NCI-H2171 (cell line): ENCODE measurements at regions not wholly inside any gene's neighbourhood (a gene's known extent, or its start where the extent isn't known, plus 50 kb on each side); places are given as distances from the start of the nearest gene placed in this dataset.

Experiments
- DNase-seq: peaks from one replicate; lab custom pipeline; 2025; lab: John Stamatoyannopoulos, UW

DNA sequence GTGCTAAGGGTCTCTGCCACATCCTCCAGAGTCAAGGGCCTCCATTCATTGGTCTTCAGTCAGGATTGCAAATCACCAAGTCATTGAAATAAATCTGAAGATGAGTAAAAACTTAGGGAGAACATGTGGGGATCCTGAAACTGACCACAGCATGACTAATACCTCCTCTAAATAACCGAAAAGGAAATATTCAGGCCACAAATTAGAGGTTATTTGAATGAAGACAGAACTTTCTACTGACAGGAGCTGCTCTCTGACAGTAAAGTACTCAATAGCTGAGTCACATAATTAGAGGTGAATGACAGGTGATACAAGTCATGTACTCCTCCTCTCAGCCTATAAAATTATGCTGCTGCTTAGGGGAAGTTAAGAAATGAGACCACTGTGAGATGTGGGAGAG, 240.2 kb upstream of the F9 start:
- no peak for DNase-seq

GRCh38 chrX:139287155-139287924, 243.2 kb upstream of the F9 start:
- no peak for DNase-seq

DNA sequence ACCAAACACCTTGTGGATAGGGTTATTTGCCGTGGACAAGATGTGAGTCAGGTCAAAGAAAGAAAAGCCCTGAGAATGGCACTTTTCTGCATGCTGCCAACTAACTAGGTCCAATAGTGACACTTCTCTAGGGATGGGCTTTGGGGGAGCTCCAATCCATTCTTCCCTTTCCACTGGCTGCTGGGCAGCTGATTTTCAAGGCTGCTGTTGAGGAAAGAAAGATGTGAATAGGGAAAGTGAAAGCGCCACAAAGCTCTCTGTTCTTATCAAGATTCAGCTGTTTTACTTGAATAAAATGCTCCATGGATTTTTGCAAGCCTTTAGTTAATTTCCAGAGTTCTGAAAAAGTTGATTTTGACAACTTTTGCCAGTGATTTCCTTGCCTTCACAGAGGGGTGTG, 244.2 kb upstream of the F9 start:
- DNase-seq = no peak

DNA sequence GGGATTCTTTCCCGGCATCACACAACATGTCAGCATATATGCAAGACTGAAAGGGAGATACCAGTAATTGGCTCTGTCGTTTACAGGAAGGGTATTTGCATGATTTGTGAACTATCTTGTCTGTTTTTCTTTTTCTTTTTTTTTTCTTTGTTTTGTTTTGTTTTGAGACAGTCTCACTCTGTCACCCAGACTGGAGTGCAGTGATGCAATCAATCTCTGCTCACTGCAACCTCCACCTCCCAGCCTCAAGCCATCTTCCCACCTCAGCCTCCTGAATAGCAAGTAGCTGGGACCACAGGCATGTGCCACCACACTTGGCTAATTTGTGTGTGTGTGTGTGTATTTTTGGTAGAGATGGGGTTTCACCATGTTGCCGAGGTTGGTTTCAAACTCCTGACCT, 262.7 kb upstream of the F9 start:
- no peak for DNase-seq

DNA sequence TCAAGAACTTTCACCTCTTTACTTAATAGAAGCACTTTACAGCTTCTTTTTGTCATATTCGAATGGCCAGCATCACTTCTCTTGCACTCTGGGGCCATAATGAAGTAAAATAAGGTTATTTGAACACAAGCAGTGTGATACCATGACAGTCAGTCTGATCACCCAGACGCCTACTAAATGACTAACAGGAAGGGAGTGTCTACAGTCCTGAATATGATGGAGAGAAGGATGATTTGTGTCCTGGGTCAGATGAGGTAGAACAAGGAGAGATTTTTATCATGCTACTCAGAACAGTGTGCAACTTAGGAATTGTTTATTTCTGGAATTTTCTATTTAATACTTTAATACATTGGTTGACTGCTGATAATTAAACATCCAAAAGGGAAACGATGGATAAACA, 284.2 kb upstream of the F9 start:
- DNase-seq = no peak

DNA sequence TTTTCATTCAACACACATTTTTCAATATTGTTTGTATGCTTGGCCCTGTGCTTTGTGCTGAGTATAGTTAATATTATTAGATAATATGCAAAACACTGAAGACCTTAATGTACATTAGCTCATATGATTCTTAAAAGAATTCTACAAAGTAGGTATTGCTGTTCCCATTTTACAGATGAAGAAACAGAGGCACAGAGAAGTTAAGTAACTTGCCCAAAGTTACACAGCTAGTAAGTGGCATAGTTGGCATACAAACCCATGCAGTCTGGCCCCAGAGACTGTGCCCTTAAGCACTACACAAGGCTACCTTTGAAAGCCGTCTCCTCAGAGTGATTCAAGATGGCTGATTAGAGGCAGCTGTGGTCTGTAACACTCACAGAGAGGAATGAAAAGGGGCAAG, 293.4 kb upstream of the F9 start:
- no peak for DNase-seq

GRCh38 chrX:139234898-139235297, 295.6 kb upstream of the F9 start:
- DNase-seq = no peak

DNA sequence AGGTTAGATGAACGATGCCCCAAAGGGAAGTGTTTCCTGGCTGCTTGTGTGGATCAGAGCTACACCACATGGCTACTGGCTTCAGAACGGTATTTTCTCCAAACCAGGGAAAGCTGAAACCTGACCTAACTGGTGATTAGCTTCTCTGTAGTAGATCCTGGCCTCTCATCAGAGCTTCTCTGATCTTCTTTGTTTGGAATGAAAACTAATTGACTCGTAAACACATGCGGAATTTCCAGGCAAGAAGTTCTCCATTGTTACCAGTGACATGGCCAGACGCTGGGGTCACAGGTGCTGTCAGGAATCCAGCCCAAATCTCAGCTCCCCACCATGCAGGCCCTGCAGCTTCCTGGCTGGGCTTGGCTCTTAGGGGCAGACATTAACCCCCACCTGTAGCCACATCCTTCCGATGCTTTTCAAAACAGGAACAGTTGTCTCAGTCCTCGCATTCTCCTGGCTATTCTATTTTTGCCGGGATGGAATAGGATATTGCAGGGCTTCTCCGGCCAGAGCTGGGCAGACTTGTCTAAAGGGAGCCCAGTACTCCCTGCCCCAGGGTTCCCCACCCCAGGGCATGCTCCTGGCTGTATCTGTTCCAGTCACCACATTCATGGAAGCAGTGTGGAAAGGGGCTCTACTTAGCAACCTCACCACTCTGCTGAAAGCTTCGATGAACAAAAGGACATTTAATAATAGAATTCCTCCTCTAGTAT, 305.4 kb upstream of the F9 start:
- DNase-seq = no peak

GRCh38 chrX:139222511-139223200, 307.9 kb upstream of the F9 start:
- no peak for DNase-seq

DNA sequence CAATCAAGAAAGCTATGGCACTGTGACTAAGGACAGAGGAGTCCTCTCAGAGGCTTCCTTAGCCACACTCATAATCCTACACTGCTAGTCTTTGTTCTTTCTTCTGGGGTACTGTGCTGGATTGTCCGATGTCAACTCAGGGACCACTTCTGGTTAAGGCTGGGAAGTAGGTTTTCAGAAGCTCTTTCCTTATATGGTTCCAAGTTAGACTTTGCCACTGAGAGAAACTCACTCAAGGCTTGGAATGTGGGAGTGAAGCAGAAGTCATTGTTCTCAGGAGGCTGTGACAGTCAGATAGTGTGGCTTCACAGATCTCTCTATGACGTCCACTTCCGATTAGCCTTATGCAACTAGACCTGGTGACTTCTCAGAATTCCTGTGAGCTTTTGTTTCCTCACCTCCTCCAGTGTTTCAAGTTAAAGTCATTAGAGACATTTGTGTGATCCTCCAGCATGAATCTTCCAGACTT, 317.3 kb upstream of the F9 start:
- no peak for DNase-seq

- no peak for DNase-seq
Measured at GRCh38 chrX:139211568-139212182, 318.9 kb upstream of the F9 start.

DNA sequence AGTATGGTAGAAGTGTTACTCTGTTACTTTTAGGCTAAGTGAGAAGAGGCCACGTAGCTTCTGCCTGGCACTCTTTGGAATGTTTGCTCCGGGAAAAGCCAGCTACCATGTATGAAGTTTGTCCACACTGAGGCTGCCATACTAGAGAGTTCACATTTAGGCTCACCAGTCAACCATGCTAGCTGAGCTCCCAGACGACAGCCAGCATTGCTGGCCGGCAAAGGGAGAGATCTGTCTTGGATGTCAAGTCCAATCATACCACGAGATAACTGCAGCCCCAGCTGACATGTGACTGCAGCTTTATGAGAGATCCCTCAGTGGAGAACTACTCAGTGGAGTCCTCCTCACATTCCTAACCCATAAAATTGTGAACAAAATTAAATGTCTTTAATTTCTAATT, 321.2 kb upstream of the F9 start:
- no peak for DNase-seq

DNA sequence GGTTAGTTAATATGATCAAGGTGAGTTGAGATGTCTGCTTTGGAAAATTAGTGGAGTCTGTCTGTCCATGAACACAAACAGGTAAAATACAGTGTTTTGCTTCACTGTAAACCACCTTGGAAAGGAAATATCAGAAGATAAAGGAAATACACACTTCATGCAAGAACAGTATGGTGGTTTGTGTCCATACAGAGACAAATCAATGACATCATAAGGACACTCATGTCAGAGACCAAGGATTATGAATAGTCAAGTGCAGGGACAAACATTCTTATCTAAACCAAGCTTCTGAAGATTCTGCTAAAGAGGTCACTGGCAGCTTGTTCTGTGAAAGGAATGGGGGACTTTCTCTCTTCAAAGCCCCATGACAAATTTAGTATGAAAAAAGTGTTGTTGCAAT, 322.9 kb upstream of the F9 start:
- DNase-seq = no peak

- no peak for DNase-seq
Measured at GRCh38 chrX:139206914-139207313, 323.6 kb upstream of the F9 start.

DNA sequence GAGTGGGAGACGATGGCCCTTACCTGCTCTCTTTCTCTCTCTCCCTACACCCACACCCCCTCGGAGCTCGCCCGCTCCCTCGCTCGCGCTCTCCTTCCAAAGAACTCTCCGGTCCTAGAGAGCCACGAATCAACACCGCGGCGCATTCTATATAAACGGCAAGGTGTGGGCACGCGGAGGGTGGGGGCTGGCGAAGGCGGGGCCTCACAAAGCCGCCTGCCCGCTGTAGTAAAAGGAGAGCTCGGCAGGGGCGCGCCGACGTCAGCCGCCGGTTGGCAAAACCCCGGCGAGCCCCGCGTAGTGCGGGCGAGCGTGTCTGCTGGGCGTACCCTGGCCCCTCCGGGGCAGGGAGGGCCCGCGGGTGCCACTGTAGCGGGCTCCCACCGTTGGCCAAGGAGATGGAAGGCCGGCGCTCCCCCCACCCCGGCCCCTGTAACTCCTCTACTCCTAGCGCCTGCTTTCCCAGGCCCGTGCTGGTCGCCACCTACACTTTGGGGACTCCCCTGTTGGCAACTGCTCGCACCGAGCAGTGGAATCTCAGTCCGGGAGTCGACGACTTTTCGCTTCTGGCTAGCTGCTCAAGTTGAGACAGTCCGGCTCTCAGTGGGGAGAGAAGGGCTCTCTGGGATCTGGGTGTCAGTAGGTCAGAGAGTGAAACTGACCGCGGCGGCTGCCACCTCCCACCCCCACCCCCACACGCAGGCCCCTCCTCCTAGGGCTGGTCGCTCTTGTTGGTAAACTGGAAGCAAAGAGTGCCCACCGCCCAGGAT, 325.5 kb upstream of the F9 start:
- DNase-seq = no peak

GRCh38 chrX:139204571-139204897, 326.0 kb upstream of the F9 start:
- no peak for DNase-seq

DNA sequence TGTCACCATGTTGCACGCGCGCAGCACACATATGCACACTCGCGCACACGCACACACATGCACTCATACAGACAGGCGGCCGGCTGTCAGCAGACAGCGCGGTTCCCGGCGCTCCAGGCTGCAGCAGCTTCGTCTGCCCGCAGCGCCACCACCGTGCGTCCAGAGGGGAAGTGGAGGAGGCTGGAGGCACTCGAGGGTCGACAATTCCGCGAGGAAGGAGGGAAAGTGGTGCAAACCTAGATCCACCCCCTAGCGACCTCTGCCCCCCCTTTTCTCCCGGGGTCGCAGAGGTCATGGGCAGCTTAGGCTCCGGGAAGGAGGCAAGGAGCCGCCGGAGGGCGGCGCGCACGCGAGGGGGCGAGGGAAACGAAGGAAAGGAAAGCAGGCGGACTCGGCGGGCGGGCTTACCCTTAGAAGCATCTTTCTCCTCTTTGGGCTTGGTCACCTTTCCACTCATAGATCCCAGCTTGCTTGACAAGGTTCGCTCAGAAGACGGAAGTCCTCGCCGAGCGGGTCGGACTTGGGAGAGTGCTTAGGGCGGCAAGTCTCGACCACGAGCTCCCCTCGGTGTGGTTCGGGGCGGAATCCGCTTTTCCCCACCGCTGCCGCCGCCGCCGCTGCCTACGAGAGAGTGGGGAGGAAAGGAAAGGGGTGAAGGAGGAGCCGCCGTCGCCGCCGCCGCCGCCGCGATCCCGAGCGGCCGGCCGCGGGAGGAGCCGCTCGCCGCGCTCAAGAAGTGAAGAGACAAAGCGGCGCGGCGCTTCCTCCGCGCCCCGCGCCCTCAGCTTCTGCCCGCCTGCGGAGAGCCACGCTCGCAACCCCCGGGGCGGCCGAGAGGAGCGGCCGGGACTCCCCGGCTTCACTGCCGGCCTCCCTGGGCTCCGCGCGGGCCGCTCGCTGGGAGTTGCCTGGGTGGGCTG, 326.6 kb upstream of the F9 start:
- DNase-seq = no peak

DNA sequence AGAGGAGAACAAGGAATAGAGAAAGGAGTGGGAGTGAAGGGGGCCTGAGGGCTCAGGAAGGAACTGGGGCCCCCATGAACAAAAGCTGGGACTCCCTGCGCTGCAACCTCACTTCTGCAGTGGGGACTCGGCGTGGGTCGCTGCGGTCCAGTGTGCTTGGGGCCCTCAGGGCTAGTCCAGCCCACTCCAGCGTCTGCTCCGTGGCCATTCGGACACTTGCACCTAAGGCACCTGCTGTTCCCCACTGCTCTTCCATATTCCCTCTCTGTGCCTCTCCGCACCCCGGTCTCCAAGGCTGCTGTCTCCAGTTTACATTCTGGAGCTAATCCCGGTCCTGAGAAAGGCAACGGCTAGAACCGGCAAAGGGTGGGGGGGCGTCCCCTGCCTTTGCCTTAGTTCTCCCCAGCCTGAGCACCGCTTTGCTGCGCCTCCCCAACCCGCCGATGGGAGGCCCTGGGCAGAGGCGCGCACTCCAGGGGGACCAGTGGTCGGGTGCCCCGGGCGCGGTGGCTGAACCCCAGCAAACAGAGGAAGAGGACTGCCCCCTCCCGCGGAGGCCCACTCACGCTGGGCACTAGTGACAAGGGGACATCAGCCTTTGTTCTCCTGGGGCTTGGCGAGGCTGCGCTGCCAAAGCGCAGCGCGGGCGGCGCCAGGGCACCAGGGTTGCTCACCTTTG, 327.7 kb upstream of the F9 start:
- DNase-seq = no peak

- no peak for DNase-seq
Measured at GRCh38 chrX:139201924-139202323, 328.6 kb upstream of the F9 start.

DNA sequence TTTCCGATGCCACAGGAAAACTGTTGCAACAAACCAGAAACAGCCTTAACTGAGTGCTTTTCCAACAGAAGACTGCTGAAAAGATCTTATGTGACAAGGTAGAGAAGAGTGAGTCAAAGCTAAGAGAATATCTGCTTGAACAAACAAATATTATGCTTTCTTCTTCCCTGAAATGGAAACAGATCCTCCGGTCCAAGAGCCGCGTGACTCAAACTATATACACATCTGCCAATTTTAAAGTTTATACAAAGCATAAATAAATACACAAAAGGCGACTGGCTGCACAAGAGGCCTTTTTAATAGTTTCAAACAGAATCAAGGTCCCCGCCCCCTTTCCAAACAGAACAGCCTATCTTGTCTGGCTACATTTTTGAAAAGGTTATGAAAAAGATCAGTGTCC, 329.7 kb upstream of the F9 start:
- no peak for DNase-seq
